ENCODE measurements at regions not wholly inside any gene's neighbourhood (a gene's known extent, or its start where the extent isn't known, plus 50 kb on each side); places are given as distances from the start of the nearest gene placed in this dataset.

DNA sequence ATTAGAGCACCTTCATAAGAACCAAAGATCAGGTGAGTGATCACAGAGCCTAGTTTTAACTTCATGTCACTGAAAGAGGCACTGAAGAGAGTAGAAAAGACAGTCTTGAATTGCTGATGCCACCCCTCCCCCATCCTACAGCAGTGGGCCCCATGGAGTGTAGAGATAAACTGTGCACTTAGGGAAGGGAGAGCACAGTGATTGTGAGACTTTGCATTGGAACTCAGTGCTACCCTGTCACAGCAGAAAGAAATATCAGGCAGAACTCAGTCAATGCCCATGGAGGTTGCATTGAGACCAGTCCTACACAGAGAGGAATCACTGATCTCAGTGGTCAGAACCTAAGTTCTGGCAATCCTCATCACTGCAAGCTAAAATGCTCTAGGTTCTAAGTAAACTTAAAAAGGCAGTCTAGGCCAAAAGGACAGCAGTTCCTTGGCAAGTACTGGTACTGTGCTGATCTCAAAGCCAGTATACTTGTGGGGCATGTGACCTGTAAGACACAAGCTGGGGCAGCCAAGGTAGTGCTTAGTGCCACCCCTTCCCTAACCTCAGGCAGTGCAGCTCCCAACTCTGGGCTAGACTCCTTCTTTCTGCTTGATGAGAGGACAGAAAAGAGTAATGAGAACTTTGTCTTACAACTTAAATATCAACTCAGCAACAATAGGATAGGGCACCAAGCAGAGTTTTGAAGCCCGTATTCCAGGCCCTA, 94.1 kb downstream of the FSCB start:
- TF ChIP-seq ZFX (IDR thresholded peaks at IDR 0.05) = no peak
- H3K27ac ChIP-seq = no peak overlapping the region

DNA sequence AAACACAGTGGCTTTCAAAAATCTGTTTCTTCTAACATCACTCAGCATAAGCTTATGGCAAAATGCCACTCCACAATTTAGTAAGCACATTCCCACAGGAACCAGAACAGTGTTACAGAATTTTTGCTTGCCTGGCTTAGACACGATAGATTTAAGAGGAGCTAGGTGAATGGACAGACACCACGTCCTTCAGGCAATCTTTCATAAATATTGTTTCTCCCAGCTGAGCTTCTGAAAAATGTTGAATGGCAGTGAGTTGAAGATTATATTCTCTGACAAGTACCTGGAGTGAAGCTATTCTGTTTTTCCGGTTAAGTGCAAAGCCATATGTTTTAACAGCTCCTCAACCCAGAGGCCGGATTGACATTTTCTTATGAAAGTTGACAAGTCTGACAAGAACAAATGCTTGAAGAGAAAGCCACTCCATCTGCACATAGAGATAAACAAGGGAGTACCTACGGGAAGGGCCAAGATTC, 102.0 kb downstream of the FSCB start:
- no peak for TF ChIP-seq CTCF (conservative IDR thresholded peaks at IDR 0.05)
- no peak for TF ChIP-seq ZFX (IDR thresholded peaks at IDR 0.05)
- no peak overlapping the region for H3K27ac ChIP-seq

- TF ChIP-seq CTCF (conservative IDR thresholded peaks at IDR 0.05) (no peak), ZFX (IDR thresholded peaks at IDR 0.05) (no peak)
- H3K27ac ChIP-seq = no peak overlapping the region
Measured at GRCh38 chr14:44404599-44404998, 102.5 kb downstream of the FSCB start.

DNA sequence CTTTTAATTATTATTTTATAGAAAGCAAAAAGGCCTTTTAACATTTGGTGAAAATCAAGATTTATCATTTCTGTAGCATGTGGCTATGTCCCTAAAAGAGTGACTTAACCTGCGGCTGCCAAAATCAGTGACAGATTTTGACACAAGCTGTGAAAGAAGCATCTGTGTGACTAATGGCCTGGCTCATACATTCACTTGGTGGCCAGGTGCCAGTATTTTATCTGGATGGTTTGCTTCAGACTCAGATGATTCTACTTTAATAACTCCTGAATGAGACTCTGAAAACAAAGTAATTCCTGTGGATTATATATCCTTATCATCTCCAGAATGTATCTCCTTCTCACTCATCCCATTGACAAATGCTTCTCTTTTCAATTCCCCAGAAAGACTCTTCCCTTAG, 103.0 kb downstream of the FSCB start:
- no peak overlapping the region for H3K27ac ChIP-seq
- no peak for TF ChIP-seq ZFX (IDR thresholded peaks at IDR 0.05)
- no peak for TF ChIP-seq CTCF (conservative IDR thresholded peaks at IDR 0.05)

DNA sequence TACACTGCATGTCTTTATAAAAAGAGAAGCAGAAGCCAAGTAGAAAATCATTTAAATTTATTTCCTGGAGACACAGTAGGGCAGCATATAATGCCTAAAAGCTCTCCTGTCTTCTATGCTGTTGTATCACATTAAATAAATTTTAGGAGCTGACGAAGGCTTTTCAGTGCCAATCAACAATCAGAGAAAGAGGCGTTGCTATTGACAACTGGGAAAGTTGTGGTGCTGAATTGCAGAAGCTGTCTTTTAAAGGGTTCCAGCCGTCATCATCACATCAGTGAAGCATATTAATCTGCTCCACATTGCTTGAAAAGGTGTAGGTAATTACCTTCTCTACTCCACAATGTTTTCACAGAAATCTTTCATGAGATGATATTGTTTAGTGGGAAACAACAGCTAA, 103.9 kb downstream of the FSCB start:
- H3K27ac ChIP-seq = no peak overlapping the region
- TF ChIP-seq ZFX (IDR thresholded peaks at IDR 0.05) (no peak), CTCF (conservative IDR thresholded peaks at IDR 0.05) (no peak)

DNA sequence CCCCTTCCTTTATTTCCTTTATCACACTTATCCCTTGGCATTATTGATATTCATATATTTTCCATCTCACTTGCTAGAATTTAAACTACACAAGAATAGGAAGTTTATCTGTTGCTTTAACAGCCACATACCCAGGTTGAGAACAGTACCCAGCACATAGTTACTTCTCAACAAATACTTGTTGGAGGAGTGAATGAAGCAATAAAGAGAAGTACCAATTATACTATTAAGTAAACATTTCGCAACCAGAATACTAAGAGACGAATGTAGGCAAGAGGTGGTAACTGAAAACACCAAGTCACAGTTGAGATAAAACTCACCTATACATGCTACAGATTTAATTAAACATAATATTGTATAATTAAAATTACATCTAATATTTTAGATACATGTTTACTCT, 110.9 kb downstream of the FSCB start:
- H3K27ac ChIP-seq = no peak overlapping the region
- TF ChIP-seq ZFX (IDR thresholded peaks at IDR 0.05) (no peak), CTCF (conservative IDR thresholded peaks at IDR 0.05) (no peak)

DNA sequence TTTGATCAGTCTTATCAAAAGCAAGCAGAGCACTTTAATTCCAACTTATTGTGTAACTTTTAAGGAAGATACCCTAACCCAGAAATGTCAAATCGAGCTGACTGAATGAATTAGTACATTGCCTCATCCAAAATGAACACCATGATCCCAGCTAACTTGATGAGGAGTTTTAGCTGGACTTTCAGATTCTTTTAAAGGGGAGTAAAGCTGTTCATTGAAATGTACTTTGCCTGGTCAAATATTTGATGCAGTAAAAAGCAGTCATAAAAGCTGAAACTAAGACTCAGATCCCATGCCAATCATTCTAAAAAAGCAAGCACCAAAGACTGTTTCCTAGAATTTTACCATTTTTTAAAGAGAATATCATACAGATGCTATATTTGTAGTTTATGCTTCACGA, 114.1 kb downstream of the FSCB start:
- no peak overlapping the region for H3K27ac ChIP-seq
- TF ChIP-seq ZFX (IDR thresholded peaks at IDR 0.05) (no peak), CTCF (conservative IDR thresholded peaks at IDR 0.05) (no peak)

- TF ChIP-seq ZFX (IDR thresholded peaks at IDR 0.05) = no peak
- no peak for TF ChIP-seq CTCF (conservative IDR thresholded peaks at IDR 0.05)
- H3K27ac ChIP-seq = no peak overlapping the region
Measured at GRCh38 chr14:44388306-44388705, 118.8 kb downstream of the FSCB start.
